ENCODE measurements at regions not wholly inside any gene's neighbourhood (a gene's known extent, or its start where the extent isn't known, plus 50 kb on each side); places are given as distances from the start of the nearest gene placed in this dataset.

DNA sequence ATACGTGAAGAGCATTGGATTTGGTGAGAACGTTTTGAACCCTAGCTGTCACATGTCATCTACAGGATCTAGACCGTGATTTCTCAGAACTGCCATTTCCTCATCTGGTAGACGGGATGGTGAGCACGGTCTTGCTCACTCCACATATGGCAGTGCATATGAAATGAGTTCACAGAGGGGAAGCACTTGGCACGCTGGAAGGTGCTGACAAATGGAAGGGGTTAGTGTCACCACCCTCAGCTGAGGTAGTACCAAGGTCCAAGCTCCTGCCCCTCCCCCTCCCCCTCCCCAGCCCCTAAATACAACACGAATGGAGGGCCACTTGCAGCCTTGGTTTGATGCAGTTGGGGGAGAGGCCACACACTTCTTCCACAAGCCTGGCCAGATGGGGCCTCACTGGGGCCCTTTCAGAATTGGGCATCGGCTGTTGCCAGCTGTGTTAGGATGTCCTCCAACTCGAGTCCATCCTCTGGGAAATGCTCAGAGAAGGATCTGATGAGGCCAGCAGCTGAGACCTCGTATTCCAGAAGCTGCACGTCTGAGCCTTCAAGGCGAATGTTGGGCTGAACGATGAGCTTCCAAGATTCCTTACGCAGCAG is 322.4 kb downstream of the ANXA1 start:
- H3K4me1 Mint-ChIP-seq (ENCODE audit: low read depth): no peaks in the 10 kb centered on the region
- no peaks in the 10 kb centered on the region for H3K27me3 Mint-ChIP-seq
- Histone ChIP-seq H3K27ac (ENCODE audit: low read depth in 1 of 2, low read length in 2 of 2) (no peak overlapping the region), H3K9me3 (ENCODE audit: control insufficient read depth in 1 of 2, insufficient read depth in 1 of 2, low read length in 2 of 2) (peaks cover 0 to 17% of the 10 kb centered on the region in 2 experiments), H3K4me3 (ENCODE audit: low read length) (no peak overlapping the region), H3K27me3 (ENCODE audit: control insufficient read depth in 1 of 2, insufficient read depth in 2 of 2, low read length in 2 of 2) (no peaks in the 10 kb centered on the region), H3K36me3 (ENCODE audit: insufficient read depth, low read length) (no peaks in the 10 kb centered on the region), H3K4me1 (ENCODE audit: insufficient read depth, low read length) (no peaks in the 10 kb centered on the region)
- H3K4me3 Mint-ChIP-seq: no peak overlapping the region
- no peak overlapping the region for H3K27ac Mint-ChIP-seq
- no peak for DNase-seq
- H3K36me3 Mint-ChIP-seq (ENCODE audit: low read depth): no peaks in the 10 kb centered on the region
- ChIA-PET POLR2A (no interaction called here), CTCF (no interaction called here)
- no peaks in the 10 kb centered on the region for H3K9me3 Mint-ChIP-seq
- ATAC-seq (ENCODE audit: poor library complexity): no peak
- intact Hi-C loops (cut with DNase I, micrococcal nuclease): no loop called here
- TF ChIP-seq, protein P1, sequence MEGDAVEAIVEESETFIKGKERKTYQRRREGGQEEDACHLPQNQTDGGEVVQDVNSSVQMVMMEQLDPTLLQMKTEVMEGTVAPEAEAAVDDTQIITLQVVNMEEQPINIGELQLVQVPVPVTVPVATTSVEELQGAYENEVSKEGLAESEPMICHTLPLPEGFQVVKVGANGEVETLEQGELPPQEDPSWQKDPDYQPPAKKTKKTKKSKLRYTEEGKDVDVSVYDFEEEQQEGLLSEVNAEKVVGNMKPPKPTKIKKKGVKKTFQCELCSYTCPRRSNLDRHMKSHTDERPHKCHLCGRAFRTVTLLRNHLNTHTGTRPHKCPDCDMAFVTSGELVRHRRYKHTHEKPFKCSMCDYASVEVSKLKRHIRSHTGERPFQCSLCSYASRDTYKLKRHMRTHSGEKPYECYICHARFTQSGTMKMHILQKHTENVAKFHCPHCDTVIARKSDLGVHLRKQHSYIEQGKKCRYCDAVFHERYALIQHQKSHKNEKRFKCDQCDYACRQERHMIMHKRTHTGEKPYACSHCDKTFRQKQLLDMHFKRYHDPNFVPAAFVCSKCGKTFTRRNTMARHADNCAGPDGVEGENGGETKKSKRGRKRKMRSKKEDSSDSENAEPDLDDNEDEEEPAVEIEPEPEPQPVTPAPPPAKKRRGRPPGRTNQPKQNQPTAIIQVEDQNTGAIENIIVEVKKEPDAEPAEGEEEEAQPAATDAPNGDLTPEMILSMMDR (IDR thresholded peaks at IDR 0.05): no peak

DNA sequence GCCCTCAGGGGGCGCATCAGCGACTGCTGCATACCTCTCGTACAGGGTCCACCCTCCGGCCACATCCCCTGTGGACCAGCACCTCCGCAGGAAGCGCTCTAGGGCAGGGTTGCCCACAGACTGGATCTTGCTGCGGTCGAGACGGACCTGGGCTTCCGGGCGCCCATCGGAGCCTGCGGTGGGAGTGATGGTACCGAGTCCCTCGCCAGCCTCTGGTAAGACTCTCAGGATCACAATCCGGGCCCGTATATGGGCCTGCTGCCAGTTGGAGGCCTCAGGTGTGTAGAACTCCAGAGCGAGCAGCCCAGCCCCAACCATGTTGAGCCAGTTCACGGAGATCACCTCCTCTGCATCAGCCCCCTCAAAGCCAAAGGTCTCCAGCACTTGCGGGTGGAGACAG is 323.0 kb downstream of the ANXA1 start:
- TF ChIP-seq, protein P1 (IDR thresholded peaks at IDR 0.05): no peak
- CTCF ChIA-PET: no interaction called here
- Histone ChIP-seq H3K36me3 (ENCODE audit: insufficient read depth, low read length) (no peaks in the 10 kb centered on the region), H3K27ac (ENCODE audit: low read depth in 1 of 2, low read length in 2 of 2) (no peak overlapping the region), H3K4me3 (ENCODE audit: low read length) (no peak overlapping the region), H3K9me3 (ENCODE audit: control insufficient read depth in 1 of 2, insufficient read depth in 1 of 2, low read length in 2 of 2) (peaks cover 0 to 17% of the 10 kb centered on the region in 2 experiments), H3K4me1 (ENCODE audit: insufficient read depth, low read length) (no peaks in the 10 kb centered on the region), H3K27me3 (ENCODE audit: control insufficient read depth in 1 of 2, insufficient read depth in 2 of 2, low read length in 2 of 2) (no peaks in the 10 kb centered on the region)
- no peaks in the 10 kb centered on the region for H3K36me3 Mint-ChIP-seq (ENCODE audit: low read depth)
- H3K4me1 Mint-ChIP-seq (ENCODE audit: low read depth): no peaks in the 10 kb centered on the region
- ATAC-seq (ENCODE audit: poor library complexity) (no peak), DNase-seq (no peak)
- H3K27ac Mint-ChIP-seq: no peak overlapping the region
- POLR2A ChIA-PET: no interaction called here
- H3K27me3 Mint-ChIP-seq: no peaks in the 10 kb centered on the region
- no peak overlapping the region for H3K4me3 Mint-ChIP-seq
- H3K9me3 Mint-ChIP-seq: no peaks in the 10 kb centered on the region
- intact Hi-C loops (cut with DNase I, micrococcal nuclease): no loop called here

GRCh38 chr9:73494894-73495293 is 343.2 kb downstream of the ANXA1 start:
- H3K4me1 Mint-ChIP-seq (ENCODE audit: low read depth): no peaks in the 10 kb centered on the region
- POLR2A ChIA-PET: no interaction called here
- ATAC-seq (ENCODE audit: poor library complexity): no peak

More at GRCh38 chr9:73494894-73495293, 343.2 kb downstream of the ANXA1 start:
- Histone ChIP-seq H3K36me3 (ENCODE audit: insufficient read depth, low read length) (no peaks in the 10 kb centered on the region), H3K27ac (ENCODE audit: low read depth in 1 of 2, low read length in 2 of 2) (no peak overlapping the region), H3K9me3 (ENCODE audit: control insufficient read depth in 1 of 2, insufficient read depth in 1 of 2, low read length in 2 of 2) (peaks cover 0 to 3% of the 10 kb centered on the region in 2 experiments), H3K27me3 (ENCODE audit: control insufficient read depth in 1 of 2, insufficient read depth in 2 of 2, low read length in 2 of 2) (no peaks in the 10 kb centered on the region), H3K4me1 (ENCODE audit: insufficient read depth, low read length) (no peaks in the 10 kb centered on the region), H3K4me3 (ENCODE audit: low read length) (no peak overlapping the region)
- TF ChIP-seq, protein P1 (IDR thresholded peaks at IDR 0.05): no peak
- Mint-ChIP-seq H3K27me3 (no peaks in the 10 kb centered on the region), H3K36me3 (ENCODE audit: low read depth) (no peaks in the 10 kb centered on the region), H3K9me3 (peaks cover 10% of the 10 kb centered on the region), H3K27ac (no peak overlapping the region), H3K4me3 (no peak overlapping the region)
- CTCF ChIA-PET: no interaction called here
- DNase-seq: no peak
- intact Hi-C loops (cut with DNase I, micrococcal nuclease): no loop called here

All from CD4-positive, alpha-beta T cell (primary cell).